ENCODE measurements at regions not wholly inside any gene's neighbourhood (a gene's known extent, or its start where the extent isn't known, plus 50 kb on each side); places are given as distances from the start of the nearest gene placed in this dataset.

DNA sequence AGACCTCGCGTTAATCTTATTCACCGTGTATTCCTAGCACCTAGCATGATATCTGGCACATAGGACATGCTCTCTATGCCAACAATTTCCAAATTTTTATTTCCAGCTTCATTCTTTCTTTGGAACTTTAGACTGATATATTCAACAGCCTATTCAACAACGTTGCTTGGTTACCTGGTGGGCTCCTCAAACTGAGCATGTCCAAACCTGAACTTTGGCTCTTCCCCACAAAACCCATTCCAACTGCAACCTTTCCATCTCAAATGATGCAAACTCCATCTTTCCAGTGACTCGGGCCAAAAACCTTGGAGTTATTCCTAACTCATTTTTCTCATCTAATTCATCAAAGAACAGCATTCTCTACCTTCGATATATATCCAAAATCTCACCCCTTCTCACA lies 525.2 kb downstream of the AGTPBP1 start:
- Histone ChIP-seq H3K9me1 (ENCODE audit: control insufficient read depth, extremely low read depth, insufficient read depth, low read length) (no peaks in the 10 kb centered on the region), H4K20me1 (ENCODE audit: control insufficient read depth, extremely low read depth, insufficient read depth, low read length) (no peaks in the 10 kb centered on the region), H3K79me2 (ENCODE audit: control insufficient read depth, insufficient read depth, low read length) (no peaks in the 10 kb centered on the region), H3K4me1 (ENCODE audit: control insufficient read depth, extremely low read depth, insufficient read depth, low read length) (peaks cover 55% of the 10 kb centered on the region), H3K27me3 (ENCODE audit: control insufficient read depth, extremely low read depth, insufficient read depth, low read length) (no peaks in the 10 kb centered on the region), H3K4me2 (ENCODE audit: control insufficient read depth, extremely low read depth, insufficient read depth, low read depth, low read length) (peak overlapping the region; percentile 13), H3K9me3 (ENCODE audit: control insufficient read depth, low read depth, low read length) (no peaks in the 10 kb centered on the region), H2AFZ (ENCODE audit: control insufficient read depth, low read length) (no peak overlapping the region), H3K9ac (ENCODE audit: control insufficient read depth, extremely low read depth, insufficient read depth, low read length) (no peak overlapping the region), H3K36me3 (ENCODE audit: control insufficient read depth in 2 of 2, extremely low read depth in 1 of 2, insufficient read depth in 2 of 2, low read length in 2 of 2) (no peaks in the 10 kb centered on the region), H3K27ac (ENCODE audit: control insufficient read depth, insufficient read depth, low read length) (no peak overlapping the region), H3K4me3 (ENCODE audit: control insufficient read depth in 2 of 3, extremely low read depth in 1 of 3, insufficient read depth in 2 of 3, low read depth in 1 of 3, low read length in 3 of 3) (no peak overlapping the region)
- DNase-seq (ENCODE audit: low read depth, low spot score): no peak
- dilution Hi-C loops (cut with MboI; ENCODE audit: extremely low pct_ligation_motif_present, low sequenced_read_pairs): no loop called here
- TF ChIP-seq, protein P1, sequence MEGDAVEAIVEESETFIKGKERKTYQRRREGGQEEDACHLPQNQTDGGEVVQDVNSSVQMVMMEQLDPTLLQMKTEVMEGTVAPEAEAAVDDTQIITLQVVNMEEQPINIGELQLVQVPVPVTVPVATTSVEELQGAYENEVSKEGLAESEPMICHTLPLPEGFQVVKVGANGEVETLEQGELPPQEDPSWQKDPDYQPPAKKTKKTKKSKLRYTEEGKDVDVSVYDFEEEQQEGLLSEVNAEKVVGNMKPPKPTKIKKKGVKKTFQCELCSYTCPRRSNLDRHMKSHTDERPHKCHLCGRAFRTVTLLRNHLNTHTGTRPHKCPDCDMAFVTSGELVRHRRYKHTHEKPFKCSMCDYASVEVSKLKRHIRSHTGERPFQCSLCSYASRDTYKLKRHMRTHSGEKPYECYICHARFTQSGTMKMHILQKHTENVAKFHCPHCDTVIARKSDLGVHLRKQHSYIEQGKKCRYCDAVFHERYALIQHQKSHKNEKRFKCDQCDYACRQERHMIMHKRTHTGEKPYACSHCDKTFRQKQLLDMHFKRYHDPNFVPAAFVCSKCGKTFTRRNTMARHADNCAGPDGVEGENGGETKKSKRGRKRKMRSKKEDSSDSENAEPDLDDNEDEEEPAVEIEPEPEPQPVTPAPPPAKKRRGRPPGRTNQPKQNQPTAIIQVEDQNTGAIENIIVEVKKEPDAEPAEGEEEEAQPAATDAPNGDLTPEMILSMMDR (optimal IDR thresholded peaks at IDR 0.05 in 1 of 3, IDR thresholded peaks at IDR 0.05 in 1 of 3, conservative IDR thresholded peaks at IDR 0.05 in 1 of 3; ENCODE audit: extremely low read depth in 1 of 3, insufficient read depth in 2 of 3, low read length in 3 of 3): no peak
- no peak for TF ChIP-seq EZH2 (IDR thresholded peaks at IDR 0.05; ENCODE audit: low read length)
- FAIRE-seq: peak; percentile 9

DNA sequence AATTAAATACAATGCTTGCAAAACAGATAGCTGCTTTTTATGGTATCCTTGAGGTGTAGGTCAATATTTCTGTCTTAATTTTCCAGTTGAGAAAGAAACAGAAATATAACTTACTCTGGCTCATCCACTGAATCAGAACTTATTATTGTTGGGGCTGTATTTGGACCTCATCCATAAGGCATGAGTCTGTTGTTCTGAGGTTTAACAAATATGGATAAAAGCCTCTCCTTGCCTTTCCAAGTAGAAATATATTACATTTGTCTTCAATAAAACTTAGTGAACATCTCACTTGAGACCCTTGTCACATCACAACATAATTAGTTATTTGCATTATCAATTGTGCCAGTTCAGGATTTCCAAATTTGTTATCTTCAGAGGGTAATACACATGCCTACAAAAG lies 525.8 kb downstream of the AGTPBP1 start:
- Histone ChIP-seq H2AFZ (ENCODE audit: control insufficient read depth, low read length) (no peak overlapping the region), H3K4me1 (ENCODE audit: control insufficient read depth, extremely low read depth, insufficient read depth, low read length) (peaks cover 60% of the 10 kb centered on the region), H3K27ac (ENCODE audit: control insufficient read depth, insufficient read depth, low read length) (no peak overlapping the region), H3K9me3 (ENCODE audit: control insufficient read depth, low read depth, low read length) (no peaks in the 10 kb centered on the region), H4K20me1 (ENCODE audit: control insufficient read depth, extremely low read depth, insufficient read depth, low read length) (no peaks in the 10 kb centered on the region), H3K36me3 (ENCODE audit: control insufficient read depth in 2 of 2, extremely low read depth in 1 of 2, insufficient read depth in 2 of 2, low read length in 2 of 2) (no peaks in the 10 kb centered on the region), H3K9ac (ENCODE audit: control insufficient read depth, extremely low read depth, insufficient read depth, low read length) (no peak overlapping the region), H3K4me2 (ENCODE audit: control insufficient read depth, extremely low read depth, insufficient read depth, low read depth, low read length) (no peak overlapping the region), H3K27me3 (ENCODE audit: control insufficient read depth, extremely low read depth, insufficient read depth, low read length) (no peaks in the 10 kb centered on the region), H3K4me3 (ENCODE audit: control insufficient read depth in 2 of 3, extremely low read depth in 1 of 3, insufficient read depth in 2 of 3, low read depth in 1 of 3, low read length in 3 of 3) (no peak overlapping the region), H3K9me1 (ENCODE audit: control insufficient read depth, extremely low read depth, insufficient read depth, low read length) (no peaks in the 10 kb centered on the region), H3K79me2 (ENCODE audit: control insufficient read depth, insufficient read depth, low read length) (no peaks in the 10 kb centered on the region)
- TF ChIP-seq, protein P1 (optimal IDR thresholded peaks at IDR 0.05 in 1 of 3, IDR thresholded peaks at IDR 0.05 in 1 of 3, conservative IDR thresholded peaks at IDR 0.05 in 1 of 3; ENCODE audit: extremely low read depth in 1 of 3, insufficient read depth in 2 of 3, low read length in 3 of 3): no peak
- no peak for DNase-seq (ENCODE audit: low read depth, low spot score)
- no peak for FAIRE-seq
- dilution Hi-C loops (cut with MboI; ENCODE audit: extremely low pct_ligation_motif_present, low sequenced_read_pairs): no loop called here
